HG03469 (cell line): ENCODE measurements at regions not wholly inside any gene's neighbourhood (a gene's known extent, or its start where the extent isn't known, plus 50 kb on each side); places are given as distances from the start of the nearest gene placed in this dataset.
"Not testable (repeated sequence)": the region's sequence is repeated elsewhere in the genome, so short reads cannot be mapped to it uniquely, and the experiment has no call there.

Experiments used
- ATAC-seq: cut with Tn5 transposase; IDR thresholded peaks from one replicate; pipeline ENCODE4 v1.9.1; 2021; ENCODE audit warnings: mild to moderate bottlenecking, moderate library complexity, moderate number of reproducible peaks; ENCODE audit not compliant: unreplicated experiment

GRCh38 chrX:23458957-23459356 is 124.3 kb downstream of the PTCHD1 start:
- ATAC-seq = not testable (repeated sequence)

GRCh38 chrX:23465105-23465791 is 130.6 kb downstream of the PTCHD1 start:
- ATAC-seq = no peak

- no peak for ATAC-seq
These were observed 131.3 kb downstream of the PTCHD1 start for GRCh38 chrX:23465985-23466384.

GRCh38 chrX:23478056-23478455 is 143.4 kb downstream of the PTCHD1 start:
- no peak for ATAC-seq

DNA sequence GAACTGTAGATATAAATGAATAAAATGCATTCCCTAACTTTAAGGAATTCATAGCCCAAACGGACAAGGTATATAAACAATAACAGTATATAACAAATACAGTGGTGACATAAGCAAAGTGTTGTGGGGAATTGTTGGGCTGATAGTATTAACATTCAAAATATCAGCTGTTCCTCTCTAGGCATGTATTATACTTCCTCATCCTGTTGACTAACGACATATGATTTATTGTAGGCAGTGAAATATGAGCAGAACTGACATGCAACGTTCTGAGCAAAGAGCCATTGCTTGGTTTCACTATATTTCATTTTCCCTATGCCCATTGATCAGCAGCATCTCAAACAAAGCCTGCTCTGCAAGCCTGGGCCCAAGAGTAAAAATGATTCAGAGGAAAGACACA is 143.9 kb downstream of the PTCHD1 start:
- ATAC-seq = no peak

DNA sequence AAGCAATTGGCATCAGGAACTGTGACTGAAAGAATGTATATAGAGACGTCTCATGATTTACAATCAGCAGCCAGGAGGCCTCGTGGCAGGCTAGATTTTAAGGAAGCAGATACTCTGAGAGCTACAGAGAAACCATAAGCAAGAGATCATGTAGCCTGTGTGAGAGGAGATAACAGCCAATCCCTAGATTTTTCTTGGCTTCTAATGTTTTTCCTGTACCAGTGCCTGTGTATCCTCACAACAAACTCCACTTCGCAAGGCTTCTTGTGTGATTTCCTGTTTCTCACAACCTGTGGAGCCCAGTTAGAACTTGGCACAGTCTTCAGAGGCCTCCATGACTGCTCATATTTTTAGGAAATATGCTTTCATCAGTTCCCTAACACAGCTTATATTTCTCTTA is 147.9 kb downstream of the PTCHD1 start:
- no peak for ATAC-seq

- ATAC-seq = no peak
These were observed 148.7 kb downstream of the PTCHD1 start for GRCh38 chrX:23483396-23483795.

DNA sequence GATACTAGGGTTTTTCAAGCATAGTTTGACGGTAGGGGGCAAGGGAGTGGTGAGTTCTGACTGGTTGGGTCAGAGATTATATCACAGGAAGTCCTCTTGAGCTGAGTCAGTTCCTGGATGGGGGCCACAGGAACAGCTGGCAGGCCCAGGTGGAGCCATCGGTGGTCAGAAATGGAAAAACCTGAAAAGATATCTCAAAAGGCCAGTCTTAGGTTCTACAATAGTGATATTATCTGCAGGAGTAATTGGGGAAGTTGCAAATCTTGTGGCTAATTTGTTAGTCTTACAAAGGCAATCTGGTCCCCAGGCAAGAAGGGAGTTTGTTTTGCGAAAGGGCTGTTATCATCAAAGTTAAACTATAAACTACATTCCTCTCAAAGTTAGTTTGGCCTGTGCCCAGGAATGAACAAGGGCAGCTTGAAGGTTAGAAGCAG is 159.3 kb downstream of the PTCHD1 start:
- ATAC-seq = no peak

DNA sequence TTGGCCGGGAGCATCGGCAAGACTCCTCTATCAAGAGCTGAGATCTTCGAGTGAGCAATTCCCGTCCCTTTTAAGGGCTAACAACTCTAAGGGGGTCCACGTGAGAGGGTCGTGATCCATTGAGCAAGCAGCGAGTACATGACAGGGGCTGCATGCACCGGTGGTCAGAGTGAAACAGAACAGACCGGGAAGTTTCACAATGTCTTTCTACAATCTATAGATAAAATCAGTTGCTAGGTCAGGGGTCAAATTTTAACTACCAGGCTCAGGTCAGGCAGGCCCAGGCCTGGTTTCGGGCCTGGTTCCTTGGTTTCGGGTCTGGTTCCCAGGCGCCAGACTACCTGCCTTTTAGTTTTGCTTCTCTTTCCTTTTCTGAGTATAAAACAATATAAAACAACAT is 160.1 kb downstream of the PTCHD1 start:
- ATAC-seq = no peak

DNA sequence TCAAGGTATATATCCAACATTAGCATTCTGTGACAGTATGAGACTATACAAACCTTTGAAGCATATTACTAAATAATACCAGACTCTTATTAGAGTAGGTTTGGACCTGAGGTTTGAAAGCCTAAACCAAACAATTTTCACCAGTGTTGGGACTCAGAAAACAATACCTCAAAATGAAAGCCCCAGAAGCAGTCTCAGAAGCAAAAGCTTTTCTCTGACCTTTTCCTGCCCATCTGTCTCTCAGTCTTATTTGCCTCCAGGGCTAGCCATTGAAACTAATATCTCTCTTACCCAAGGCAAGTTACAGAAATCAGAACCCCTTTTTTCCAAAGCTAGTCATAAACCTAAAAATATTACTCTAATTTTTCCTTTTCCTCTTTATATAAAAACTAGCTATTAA is 163.3 kb downstream of the PTCHD1 start:
- no peak for ATAC-seq

DNA sequence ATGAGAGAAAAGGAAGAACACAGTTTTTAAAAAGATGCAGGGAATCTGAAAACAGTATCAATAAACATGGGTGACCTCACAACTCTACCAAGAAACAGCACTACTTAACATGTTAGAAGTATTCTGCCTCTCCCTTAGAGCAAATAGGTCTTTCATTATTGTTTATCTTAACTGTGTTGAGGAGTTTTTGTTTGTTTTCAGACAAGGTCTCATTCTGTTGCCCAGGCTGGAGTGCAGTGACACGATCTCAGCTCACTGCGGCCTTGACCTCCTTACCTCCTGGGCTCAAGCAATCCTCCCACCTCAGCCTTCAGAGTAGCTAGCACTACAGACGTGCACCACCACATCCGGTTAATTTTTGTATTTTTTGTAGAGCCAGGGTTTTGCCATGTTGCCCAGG is 165.3 kb upstream of the PRDX4 start:
- no peak for ATAC-seq

GRCh38 chrX:23503835-23504539 is 163.3 kb upstream of the PRDX4 start:
- ATAC-seq = no peak

DNA sequence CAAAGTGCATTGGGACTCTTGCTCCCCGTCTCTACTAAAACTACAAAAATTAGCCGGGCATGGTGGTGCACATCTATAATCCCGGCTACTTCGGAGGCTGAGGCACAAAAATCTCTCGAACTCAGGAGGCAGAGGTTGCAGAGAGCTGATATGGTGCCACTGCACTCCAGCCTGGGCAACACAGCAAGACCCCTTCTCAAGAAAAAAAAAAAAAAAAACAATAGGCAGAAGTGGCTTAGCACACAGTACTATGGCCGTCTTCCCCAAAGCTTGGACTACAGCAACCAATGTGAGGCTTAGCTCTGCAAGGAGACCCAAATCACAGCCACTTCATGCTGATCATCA is 162.8 kb upstream of the PRDX4 start:
- no peak for ATAC-seq

DNA sequence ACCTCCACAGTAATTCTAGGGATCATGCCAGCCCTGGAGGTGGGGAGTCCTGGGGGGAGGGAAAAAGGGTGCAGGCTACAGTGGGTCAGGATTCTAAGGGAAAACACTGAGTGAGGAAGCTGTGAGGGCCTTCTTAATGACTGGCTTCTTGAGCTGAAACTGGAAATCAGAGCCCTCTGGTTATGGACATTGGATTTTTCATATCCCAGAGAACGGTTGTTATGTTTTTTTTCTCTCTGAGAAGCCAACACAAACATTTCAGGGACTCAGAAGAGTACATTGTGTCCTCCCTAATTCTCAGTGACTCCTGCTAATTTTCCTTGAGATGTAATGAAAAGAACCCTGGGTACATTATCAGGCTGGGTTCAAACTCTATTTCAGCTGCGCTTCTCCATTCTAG is 162.4 kb upstream of the PRDX4 start:
- ATAC-seq = no peak

GRCh38 chrX:23505531-23506303 is 161.6 kb upstream of the PRDX4 start:
- no peak for ATAC-seq

- no peak for ATAC-seq
These were observed 158.0 kb upstream of the PRDX4 start for GRCh38 chrX:23509256-23509655.

GRCh38 chrX:23511793-23512192 is 155.5 kb upstream of the PRDX4 start:
- ATAC-seq = no peak

DNA sequence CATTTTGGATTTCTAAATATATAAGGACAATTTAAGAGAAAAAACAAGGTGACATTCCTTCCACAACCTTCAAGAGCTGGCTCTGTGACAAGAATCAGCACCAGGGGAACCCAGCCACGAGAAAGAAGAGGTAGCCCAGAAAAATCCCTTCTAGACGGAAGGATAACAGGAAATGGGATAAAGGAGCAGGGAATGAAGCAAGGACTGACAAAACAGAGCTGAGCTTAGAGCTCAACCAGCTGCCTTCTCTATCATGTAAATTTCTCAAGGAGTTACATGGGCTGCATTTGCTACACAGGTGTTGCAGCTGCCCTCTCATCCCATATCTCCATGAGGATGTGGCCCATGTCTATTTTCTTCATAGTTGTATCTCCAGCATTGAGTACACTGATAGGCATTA is 154.2 kb upstream of the PRDX4 start:
- no peak for ATAC-seq

GRCh38 chrX:23514082-23514481 is 153.2 kb upstream of the PRDX4 start:
- ATAC-seq = no peak

DNA sequence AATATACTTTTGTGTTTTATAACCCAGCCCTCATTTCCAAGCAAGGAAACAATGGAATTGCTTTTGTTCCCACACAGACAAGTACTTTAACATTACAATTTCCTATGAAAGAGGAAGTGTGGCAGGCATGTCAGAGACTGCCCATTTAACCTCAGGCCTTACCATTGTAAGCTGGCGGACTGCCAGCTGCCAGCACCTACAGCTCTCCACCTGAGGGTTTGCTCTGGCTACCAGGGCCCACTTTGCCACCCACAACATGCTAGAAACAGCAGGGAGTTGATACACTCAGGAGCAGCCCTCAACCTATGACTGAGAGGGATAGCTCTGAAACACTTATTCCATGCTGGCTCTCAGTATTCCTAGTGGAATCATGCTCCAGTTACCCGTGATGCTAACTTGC is 152.3 kb upstream of the PRDX4 start:
- no peak for ATAC-seq

- not testable (repeated sequence) for ATAC-seq
These were observed 144.2 kb upstream of the PRDX4 start for GRCh38 chrX:23523026-23523657.
